Panc1 (cell line): ENCODE measurements at regions not wholly inside any gene's neighbourhood (a gene's known extent, or its start where the extent isn't known, plus 50 kb on each side); places are given as distances from the start of the nearest gene placed in this dataset.

Source experiments
- ATAC-seq: fragments of 200-7000 bp; cut with Tn5 transposase; 2 replicates; pipeline ENCODE4 v1.9.1; 2020; ENCODE audit warnings: mild to moderate bottlenecking, moderate library complexity
- BruUV-seq: library from RNA; stranded (reverse); fragments of 400-500 nt; replicated peaks from 2 replicates; lab custom pipeline; 2021; lab: Mats Ljungman, UMichigan
- CTCF ChIA-PET: fragments of 300-600 bp; sonication (Branson Sonifier 250); formaldehyde crosslinking; loops from one replicate; lab custom pipeline; 2022; ENCODE audit warnings: antibody characterized with exemption; lab: Charles Lee
- POLR2A ChIA-PET: fragments of 300-600 bp; sonication (Branson Sonifier 250); formaldehyde crosslinking; loops from one replicate; lab custom pipeline; 2022; ENCODE audit warnings: antibody characterized with exemption; lab: Charles Lee
- DNase-seq: peaks from one replicate; pipeline ENCODE4 v3.0.0-alpha.2; 2010; ENCODE audit warnings: low read depth, low spot score
- H3K27ac ChIP-seq: 2 replicates; pipeline ENCODE4 v1.5.1; 2011; ENCODE audit warnings: mild to moderate bottlenecking, low read length, inconsistent platforms
- H3K27me3 ChIP-seq: fragments of 200-500 bp; sonication (Bioruptor generic); 2 replicates; pipeline ENCODE4 v1.6.0; 2014; ENCODE audit warnings: low read length, inconsistent platforms; ENCODE audit not compliant: control insufficient read depth, insufficient read depth
- H3K36me3 ChIP-seq: fragments of 200-500 bp; sonication (Bioruptor generic); 2 replicates; pipeline ENCODE4 v1.5.1; 2014; ENCODE audit warnings: inconsistent platforms, mild to moderate bottlenecking, low read length, moderate library complexity; ENCODE audit not compliant: control insufficient read depth, insufficient read depth
- H3K4me1 ChIP-seq: 2 replicates; pipeline ENCODE4 v1.5.1; 2011; ENCODE audit warnings: inconsistent platforms, mild to moderate bottlenecking, low read length, moderate library complexity; ENCODE audit not compliant: control insufficient read depth, insufficient read depth
- H3K4me3 ChIP-seq, 2 experiments: 2 replicates each; pipeline ENCODE4 v1.5.1; 2011 to 2012; ENCODE audit warnings: low read depth in 2 of 2, low read length in 2 of 2, mild to moderate bottlenecking in 2 of 2, inconsistent platforms in 1 of 2, moderate library complexity in 1 of 2
- H3K9me3 ChIP-seq: fragments of 200-500 bp; sonication (Bioruptor generic); 2 replicates; pipeline ENCODE4 v1.5.1; 2014; ENCODE audit warnings: low read depth, mild to moderate bottlenecking, inconsistent platforms, low read length, moderate library complexity; ENCODE audit not compliant: control insufficient read depth, insufficient read depth
- POLR2AphosphoS5 ChIP-seq: IDR thresholded peaks from 2 replicates; pipeline ENCODE4 v1.6.1; 2012; ENCODE audit warnings: mild to moderate bottlenecking, low read depth, low read length, moderate library complexity
- SIN3A ChIP-seq: IDR thresholded peaks from 2 replicates; pipeline ENCODE4 v1.6.1; 2012; ENCODE audit warnings: low read depth, mild to moderate bottlenecking, low read length, moderate library complexity, borderline replicate concordance; ENCODE audit not compliant: insufficient read depth
- TCF7L2 ChIP-seq: IDR thresholded peaks from 2 replicates; pipeline ENCODE4 v1.6.1; 2011; ENCODE audit warnings: mild to moderate bottlenecking, low read depth, low read length, inconsistent platforms
- in situ Hi-C: cut with HindIII; loops from 2 replicates; pipeline ENCODE4 v1.10.0; 2016; ENCODE audit warnings: low sequenced_read_pairs, low pct_unique_long_range_greater_than_20kb
- intact Hi-C: fragments of 100-400 bp; cut with micrococcal nuclease; formaldehyde crosslinking; loops from one replicate; pipeline ENCODE4 v1.10.0; 2022; ENCODE audit not compliant: unreplicated experiment
- TF ChIP-seq, protein P1 (sequence below): fragments of 450-650 bp; IDR thresholded peaks from 2 replicates; pipeline ENCODE4 v1.5.1; 2017; ENCODE audit warnings: mild to moderate bottlenecking
- TF ChIP-seq, protein P2 (sequence below), 2 experiments: IDR thresholded peaks; 2 replicates each; pipeline ENCODE4 v1.6.1; 2011 to 2012; ENCODE audit warnings: low read depth in 2 of 2, control low read depth in 1 of 2, low read length in 1 of 2, mild to moderate bottlenecking in 1 of 2, moderate library complexity in 1 of 2; ENCODE audit not compliant: insufficient read depth in 1 of 2

DNA sequence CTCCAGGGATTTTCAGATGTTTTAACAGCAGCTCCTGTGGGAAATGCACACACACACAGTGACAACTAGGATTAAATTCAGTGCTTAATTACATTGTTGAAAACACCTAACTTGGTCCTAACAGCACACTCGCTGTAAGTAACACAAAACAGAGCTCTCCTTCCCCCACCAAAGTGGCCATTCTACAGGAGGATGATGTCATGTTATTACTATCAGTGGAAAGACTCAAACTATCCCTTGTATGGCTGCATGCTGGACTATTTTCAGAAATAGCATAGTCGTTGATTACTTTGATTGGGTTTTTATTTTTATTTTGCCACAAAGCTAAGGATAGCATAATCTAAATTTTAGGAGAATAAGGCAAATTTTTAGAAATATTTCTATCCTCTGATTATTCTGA is 406.3 kb downstream of the SPRY1 start:
- intact Hi-C loops = no loop called here

DNA sequence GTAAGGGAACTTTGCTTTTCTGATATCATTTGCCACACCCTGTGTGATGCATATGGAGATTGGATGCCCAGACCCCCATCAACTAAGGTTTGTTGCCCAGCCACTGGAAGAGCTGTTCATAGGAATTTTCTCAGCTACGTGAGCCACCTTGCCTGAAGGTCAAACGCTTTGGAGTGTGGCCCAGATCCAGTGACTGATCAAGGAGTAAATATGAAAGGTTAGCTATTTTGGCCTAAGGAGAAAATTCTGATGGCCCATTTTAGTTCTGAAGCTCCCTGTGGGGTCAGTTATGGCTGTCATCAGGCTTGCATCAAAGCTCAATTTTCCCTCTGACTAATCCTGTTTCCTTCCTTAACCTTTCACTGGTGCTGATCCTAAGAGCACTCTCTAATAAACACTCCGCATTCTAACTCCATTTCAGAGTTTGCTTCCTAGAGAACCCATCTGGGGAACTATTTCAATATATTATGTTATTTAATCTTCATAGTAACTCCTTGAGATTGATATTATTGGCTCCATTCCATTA is 407.7 kb downstream of the SPRY1 start:
- Histone ChIP-seq H3K27ac (no peak overlapping the region), H3K9me3 (no peaks in the 10 kb centered on the region), H3K27me3 (no peaks in the 10 kb centered on the region), H3K36me3 (no peaks in the 10 kb centered on the region), H3K4me3 (no peak overlapping the region), H3K4me1 (no peaks in the 10 kb centered on the region)
- in situ Hi-C loops (no loop called here), intact Hi-C loops (no loop called here)
- CTCF ChIA-PET = no interaction called here
- POLR2A ChIA-PET = no interaction called here
- no peak for DNase-seq
- TF ChIP-seq SIN3A = no peak
- TF ChIP-seq POLR2AphosphoS5 = no peak
- no peak for TF ChIP-seq TCF7L2
- ATAC-seq = no peak
- no TSS peak for BruUV-seq

More for the DNA sequence above, 406.3 kb downstream of the SPRY1 start:
- no peak for TF ChIP-seq POLR2AphosphoS5
- TF ChIP-seq, protein P1, sequence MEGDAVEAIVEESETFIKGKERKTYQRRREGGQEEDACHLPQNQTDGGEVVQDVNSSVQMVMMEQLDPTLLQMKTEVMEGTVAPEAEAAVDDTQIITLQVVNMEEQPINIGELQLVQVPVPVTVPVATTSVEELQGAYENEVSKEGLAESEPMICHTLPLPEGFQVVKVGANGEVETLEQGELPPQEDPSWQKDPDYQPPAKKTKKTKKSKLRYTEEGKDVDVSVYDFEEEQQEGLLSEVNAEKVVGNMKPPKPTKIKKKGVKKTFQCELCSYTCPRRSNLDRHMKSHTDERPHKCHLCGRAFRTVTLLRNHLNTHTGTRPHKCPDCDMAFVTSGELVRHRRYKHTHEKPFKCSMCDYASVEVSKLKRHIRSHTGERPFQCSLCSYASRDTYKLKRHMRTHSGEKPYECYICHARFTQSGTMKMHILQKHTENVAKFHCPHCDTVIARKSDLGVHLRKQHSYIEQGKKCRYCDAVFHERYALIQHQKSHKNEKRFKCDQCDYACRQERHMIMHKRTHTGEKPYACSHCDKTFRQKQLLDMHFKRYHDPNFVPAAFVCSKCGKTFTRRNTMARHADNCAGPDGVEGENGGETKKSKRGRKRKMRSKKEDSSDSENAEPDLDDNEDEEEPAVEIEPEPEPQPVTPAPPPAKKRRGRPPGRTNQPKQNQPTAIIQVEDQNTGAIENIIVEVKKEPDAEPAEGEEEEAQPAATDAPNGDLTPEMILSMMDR = no peak
- TF ChIP-seq TCF7L2 = no peak
- TF ChIP-seq, protein P2, sequence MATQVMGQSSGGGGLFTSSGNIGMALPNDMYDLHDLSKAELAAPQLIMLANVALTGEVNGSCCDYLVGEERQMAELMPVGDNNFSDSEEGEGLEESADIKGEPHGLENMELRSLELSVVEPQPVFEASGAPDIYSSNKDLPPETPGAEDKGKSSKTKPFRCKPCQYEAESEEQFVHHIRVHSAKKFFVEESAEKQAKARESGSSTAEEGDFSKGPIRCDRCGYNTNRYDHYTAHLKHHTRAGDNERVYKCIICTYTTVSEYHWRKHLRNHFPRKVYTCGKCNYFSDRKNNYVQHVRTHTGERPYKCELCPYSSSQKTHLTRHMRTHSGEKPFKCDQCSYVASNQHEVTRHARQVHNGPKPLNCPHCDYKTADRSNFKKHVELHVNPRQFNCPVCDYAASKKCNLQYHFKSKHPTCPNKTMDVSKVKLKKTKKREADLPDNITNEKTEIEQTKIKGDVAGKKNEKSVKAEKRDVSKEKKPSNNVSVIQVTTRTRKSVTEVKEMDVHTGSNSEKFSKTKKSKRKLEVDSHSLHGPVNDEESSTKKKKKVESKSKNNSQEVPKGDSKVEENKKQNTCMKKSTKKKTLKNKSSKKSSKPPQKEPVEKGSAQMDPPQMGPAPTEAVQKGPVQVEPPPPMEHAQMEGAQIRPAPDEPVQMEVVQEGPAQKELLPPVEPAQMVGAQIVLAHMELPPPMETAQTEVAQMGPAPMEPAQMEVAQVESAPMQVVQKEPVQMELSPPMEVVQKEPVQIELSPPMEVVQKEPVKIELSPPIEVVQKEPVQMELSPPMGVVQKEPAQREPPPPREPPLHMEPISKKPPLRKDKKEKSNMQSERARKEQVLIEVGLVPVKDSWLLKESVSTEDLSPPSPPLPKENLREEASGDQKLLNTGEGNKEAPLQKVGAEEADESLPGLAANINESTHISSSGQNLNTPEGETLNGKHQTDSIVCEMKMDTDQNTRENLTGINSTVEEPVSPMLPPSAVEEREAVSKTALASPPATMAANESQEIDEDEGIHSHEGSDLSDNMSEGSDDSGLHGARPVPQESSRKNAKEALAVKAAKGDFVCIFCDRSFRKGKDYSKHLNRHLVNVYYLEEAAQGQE (IDR thresholded peaks at IDR 0.05; ENCODE audit: insufficient read depth in 1 of 2, low read depth in 2 of 2, low read length in 1 of 2) = no peak
- no peak for TF ChIP-seq SIN3A
- Histone ChIP-seq H3K36me3 (no peaks in the 10 kb centered on the region), H3K4me1 (no peaks in the 10 kb centered on the region), H3K4me3 (no peak overlapping the region), H3K9me3 (no peaks in the 10 kb centered on the region), H3K27me3 (no peaks in the 10 kb centered on the region), H3K27ac (no peak overlapping the region)
- ChIA-PET POLR2A (no interaction called here), CTCF (no interaction called here)
- DNase-seq (no peak), ATAC-seq (no peak)
- in situ Hi-C loops = no loop called here
- BruUV-seq = no TSS peak

DNA sequence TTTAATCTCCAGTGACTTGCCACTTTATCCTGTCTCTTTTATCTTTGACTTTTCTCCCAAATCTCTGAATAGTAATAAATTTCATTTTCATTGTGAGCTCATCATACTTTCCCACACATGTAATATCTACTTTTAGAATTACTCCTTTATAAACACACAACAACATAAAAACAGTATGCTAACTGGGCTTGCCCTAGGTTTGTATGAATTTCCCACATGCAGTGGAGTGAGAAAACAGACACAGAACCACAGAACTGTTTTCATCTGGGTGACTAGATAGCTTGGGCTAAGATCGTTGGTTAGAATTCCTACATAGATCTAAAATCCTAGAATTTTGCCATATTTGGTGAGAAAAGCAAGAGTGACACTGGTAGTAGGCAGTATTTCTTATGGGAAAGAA is 409.5 kb downstream of the SPRY1 start:
- Histone ChIP-seq H3K4me1 (no peaks in the 10 kb centered on the region), H3K36me3 (no peaks in the 10 kb centered on the region), H3K4me3 (no peak overlapping the region), H3K27ac (no peak overlapping the region), H3K9me3 (no peaks in the 10 kb centered on the region), H3K27me3 (no peaks in the 10 kb centered on the region)
- in situ Hi-C loops (no loop called here), intact Hi-C loops (no loop called here)
- ChIA-PET POLR2A (no interaction called here), CTCF (no interaction called here)
- no TSS peak for BruUV-seq
- ATAC-seq (no peak), DNase-seq (no peak)
- TF ChIP-seq POLR2AphosphoS5 (no peak), SIN3A (no peak), TCF7L2 (no peak)
- TF ChIP-seq, protein P1 = no peak
- TF ChIP-seq, protein P2 (IDR thresholded peaks at IDR 0.05; ENCODE audit: insufficient read depth in 1 of 2, low read depth in 2 of 2, low read length in 1 of 2) = no peak
